ENCODE measurements at regions not wholly inside any gene's neighbourhood (a gene's known extent, or its start where the extent isn't known, plus 50 kb on each side); places are given as distances from the start of the nearest gene placed in this dataset.

DNA sequence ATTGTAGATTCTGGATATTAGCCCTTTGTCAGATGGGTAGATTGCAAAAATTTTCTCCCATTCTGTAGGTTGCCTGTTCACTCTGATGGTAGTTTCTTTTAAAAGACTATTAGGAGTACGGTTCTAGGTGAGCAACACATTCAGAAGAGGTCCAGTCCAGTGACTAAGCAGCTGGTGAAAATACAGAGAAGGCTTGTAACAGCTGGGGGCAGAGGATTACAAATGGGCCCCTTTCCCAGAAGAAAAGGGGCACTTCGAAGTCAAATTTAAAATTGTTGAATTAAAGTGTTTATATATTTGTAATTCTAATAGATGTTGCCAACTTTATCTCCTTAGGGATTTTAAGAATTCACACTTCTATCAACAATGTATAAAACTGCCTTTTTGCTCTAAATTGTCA, 720.5 kb downstream of the TLE4 start:
- TF ChIP-seq, protein P1, sequence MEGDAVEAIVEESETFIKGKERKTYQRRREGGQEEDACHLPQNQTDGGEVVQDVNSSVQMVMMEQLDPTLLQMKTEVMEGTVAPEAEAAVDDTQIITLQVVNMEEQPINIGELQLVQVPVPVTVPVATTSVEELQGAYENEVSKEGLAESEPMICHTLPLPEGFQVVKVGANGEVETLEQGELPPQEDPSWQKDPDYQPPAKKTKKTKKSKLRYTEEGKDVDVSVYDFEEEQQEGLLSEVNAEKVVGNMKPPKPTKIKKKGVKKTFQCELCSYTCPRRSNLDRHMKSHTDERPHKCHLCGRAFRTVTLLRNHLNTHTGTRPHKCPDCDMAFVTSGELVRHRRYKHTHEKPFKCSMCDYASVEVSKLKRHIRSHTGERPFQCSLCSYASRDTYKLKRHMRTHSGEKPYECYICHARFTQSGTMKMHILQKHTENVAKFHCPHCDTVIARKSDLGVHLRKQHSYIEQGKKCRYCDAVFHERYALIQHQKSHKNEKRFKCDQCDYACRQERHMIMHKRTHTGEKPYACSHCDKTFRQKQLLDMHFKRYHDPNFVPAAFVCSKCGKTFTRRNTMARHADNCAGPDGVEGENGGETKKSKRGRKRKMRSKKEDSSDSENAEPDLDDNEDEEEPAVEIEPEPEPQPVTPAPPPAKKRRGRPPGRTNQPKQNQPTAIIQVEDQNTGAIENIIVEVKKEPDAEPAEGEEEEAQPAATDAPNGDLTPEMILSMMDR (IDR thresholded peaks at IDR 0.05): no peak
- TF ChIP-seq EP300 (IDR thresholded peaks at IDR 0.05): no peak
- TF ChIP-seq POLR2A (IDR thresholded peaks at IDR 0.05): no peak
- no peak for TF ChIP-seq POLR2AphosphoS5 (IDR thresholded peaks at IDR 0.05)
